SIG-M5 treated with dmso at 0.1 percent for 504 hours (cell line): ENCODE measurements at regions not wholly inside any gene's neighbourhood (a gene's known extent, or its start where the extent isn't known, plus 50 kb on each side); places are given as distances from the start of the nearest gene placed in this dataset.

ENCODE experiments used
- DNase-seq: peaks from one replicate; lab custom pipeline; 2025; ENCODE audit not compliant: unreplicated experiment; lab: John Stamatoyannopoulos, UW

GRCh38 chr12:93279565-93280412 lies 97.9 kb upstream of the NUDT4 start:
- DNase-seq, result no peak

- DNase-seq, result no peak
Observed at GRCh38 chr12:93287149-93287548, 90.6 kb upstream of the NUDT4 start.

- DNase-seq, result no peak
Observed at GRCh38 chr12:93288626-93289025, 89.1 kb upstream of the NUDT4 start.

- no peak for DNase-seq
Observed at GRCh38 chr12:93290391-93290790, 87.3 kb upstream of the NUDT4 start.

GRCh38 chr12:93292213-93292612 lies 85.5 kb upstream of the NUDT4 start:
- no peak for DNase-seq

- DNase-seq, result no peak
Observed at GRCh38 chr12:93292731-93293566, 84.8 kb upstream of the NUDT4 start.

- no peak for DNase-seq
Observed at GRCh38 chr12:93297032-93297431, 80.7 kb upstream of the NUDT4 start.

GRCh38 chr12:93297536-93297935 lies 80.2 kb upstream of the NUDT4 start:
- DNase-seq, result no peak

- no peak for DNase-seq
Observed at GRCh38 chr12:93299262-93299846, 78.4 kb upstream of the NUDT4 start.

- DNase-seq, result no peak
Observed at GRCh38 chr12:93300611-93301021, 77.1 kb upstream of the NUDT4 start.

GRCh38 chr12:93302331-93303229 lies 75.1 kb upstream of the NUDT4 start:
- no peak for DNase-seq

- DNase-seq, result no peak
Observed at GRCh38 chr12:93306636-93307035, 71.1 kb upstream of the NUDT4 start.

GRCh38 chr12:93308281-93308680 lies 69.4 kb upstream of the NUDT4 start:
- DNase-seq, result no peak

- DNase-seq, result no peak
Observed at GRCh38 chr12:93311827-93312226, 65.9 kb upstream of the NUDT4 start.

GRCh38 chr12:93314177-93314497 lies 63.6 kb upstream of the NUDT4 start:
- DNase-seq, result no peak

- DNase-seq, result no peak
Observed at GRCh38 chr12:93315385-93315906, 62.3 kb upstream of the NUDT4 start.

- no peak for DNase-seq
Observed at GRCh38 chr12:93315907-93316622, 61.7 kb upstream of the NUDT4 start.

GRCh38 chr12:93316623-93316971 lies 61.1 kb upstream of the NUDT4 start:
- no peak for DNase-seq

- peak; percentile 68 for DNase-seq
Observed at GRCh38 chr12:93317227-93317626, 60.5 kb upstream of the NUDT4 start.
